Astrocyte (in vitro differentiated cells and primary cell): ENCODE measurements at regions not wholly inside any gene's neighbourhood (a gene's known extent, or its start where the extent isn't known, plus 50 kb on each side); places are given as distances from the start of the nearest gene placed in this dataset.

Experiments used
- EZH2 ChIP-seq: IDR thresholded peaks from 2 replicates; pipeline ENCODE4 v1.6.1; 2012; ENCODE audit warnings: mild to moderate bottlenecking, low read length, inconsistent platforms; ENCODE audit not compliant: insufficient read depth
- TF ChIP-seq, protein P1 (sequence below): IDR thresholded peaks from 2 replicates; pipeline ENCODE4 v1.5.1; 2011; ENCODE audit warnings: low read depth, mild to moderate bottlenecking, inconsistent platforms, low read length, moderate library complexity; ENCODE audit not compliant: insufficient read depth

DNA sequence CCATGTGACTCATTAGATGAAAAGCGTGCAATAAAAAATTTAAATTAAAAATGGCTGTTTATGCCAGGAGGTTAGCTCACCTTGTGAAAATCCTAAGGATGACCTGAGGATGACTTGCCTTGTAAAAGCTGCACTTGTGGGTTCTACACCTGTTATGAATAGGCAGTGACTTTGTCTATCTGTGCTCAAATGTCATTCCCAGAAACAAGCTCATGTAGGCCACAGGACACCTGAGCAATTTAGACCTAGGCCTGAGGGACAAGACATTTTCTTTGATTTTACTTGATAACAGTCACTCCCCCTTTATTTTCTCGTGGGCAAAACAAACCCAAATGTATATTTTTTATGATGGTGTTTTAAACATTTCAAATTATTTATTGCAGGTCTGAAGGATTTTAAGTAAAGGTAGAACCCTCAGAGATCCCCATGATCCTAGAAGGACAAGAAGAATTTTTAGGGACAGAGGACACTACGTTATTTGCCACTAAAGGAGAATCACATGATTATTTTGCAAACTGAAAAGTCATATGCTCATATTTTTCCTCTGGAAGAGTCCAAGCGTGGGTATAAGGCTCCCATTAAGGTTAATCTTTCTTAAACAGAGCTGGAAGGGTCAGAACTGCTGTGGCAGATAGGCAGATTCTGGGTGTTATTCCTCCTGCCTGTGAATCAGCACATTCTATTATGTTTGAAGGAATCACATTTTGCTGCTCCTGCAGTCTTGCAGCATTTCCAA lies 277.5 kb upstream of the MAN1A1 start:
- TF ChIP-seq, protein P1, sequence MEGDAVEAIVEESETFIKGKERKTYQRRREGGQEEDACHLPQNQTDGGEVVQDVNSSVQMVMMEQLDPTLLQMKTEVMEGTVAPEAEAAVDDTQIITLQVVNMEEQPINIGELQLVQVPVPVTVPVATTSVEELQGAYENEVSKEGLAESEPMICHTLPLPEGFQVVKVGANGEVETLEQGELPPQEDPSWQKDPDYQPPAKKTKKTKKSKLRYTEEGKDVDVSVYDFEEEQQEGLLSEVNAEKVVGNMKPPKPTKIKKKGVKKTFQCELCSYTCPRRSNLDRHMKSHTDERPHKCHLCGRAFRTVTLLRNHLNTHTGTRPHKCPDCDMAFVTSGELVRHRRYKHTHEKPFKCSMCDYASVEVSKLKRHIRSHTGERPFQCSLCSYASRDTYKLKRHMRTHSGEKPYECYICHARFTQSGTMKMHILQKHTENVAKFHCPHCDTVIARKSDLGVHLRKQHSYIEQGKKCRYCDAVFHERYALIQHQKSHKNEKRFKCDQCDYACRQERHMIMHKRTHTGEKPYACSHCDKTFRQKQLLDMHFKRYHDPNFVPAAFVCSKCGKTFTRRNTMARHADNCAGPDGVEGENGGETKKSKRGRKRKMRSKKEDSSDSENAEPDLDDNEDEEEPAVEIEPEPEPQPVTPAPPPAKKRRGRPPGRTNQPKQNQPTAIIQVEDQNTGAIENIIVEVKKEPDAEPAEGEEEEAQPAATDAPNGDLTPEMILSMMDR = no peak
- no peak for TF ChIP-seq EZH2
